ENCODE measurements at regions not wholly inside any gene's neighbourhood (a gene's known extent, or its start where the extent isn't known, plus 50 kb on each side); places are given as distances from the start of the nearest gene placed in this dataset.

GRCh38 chr14:31926652-31927347 lies 150.3 kb upstream of the ARHGAP5 start:
- no peak for TF ChIP-seq CTCF (IDR thresholded peaks at IDR 0.05; ENCODE audit: low read depth, low read length, missing control alignments)
- DNase-seq (ENCODE audit: low read depth): no peak
- H3K4me3 ChIP-seq (ENCODE audit: low read depth, low read length): no peak overlapping the region

GRCh38 chr14:31927348-31927832 lies 149.7 kb upstream of the ARHGAP5 start:
- DNase-seq (ENCODE audit: low read depth): no peak

DNA sequence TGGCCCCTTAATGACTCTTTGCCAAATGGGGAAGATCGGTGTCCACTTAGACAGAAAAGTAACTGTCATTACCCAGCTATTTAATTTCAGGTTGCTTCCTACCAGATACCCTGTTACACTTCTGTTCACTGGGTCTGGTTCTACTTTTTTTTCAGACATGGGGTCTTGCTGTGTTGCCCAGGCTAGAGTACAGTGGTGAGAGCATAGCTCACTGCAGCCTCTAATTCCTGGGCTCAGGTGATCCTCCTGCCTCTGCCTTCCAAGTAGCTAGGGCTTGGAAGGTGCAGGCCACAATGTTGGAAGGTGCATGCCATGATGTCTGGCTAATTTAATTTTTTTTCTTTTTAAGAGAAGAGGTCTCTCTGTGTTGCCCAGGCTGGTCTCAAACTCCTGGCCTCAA lies 147.0 kb upstream of the ARHGAP5 start:
- TF ChIP-seq CTCF (IDR thresholded peaks at IDR 0.05; ENCODE audit: low read depth, low read length, missing control alignments): no peak
- no peak for DNase-seq (ENCODE audit: low read depth)
- no peak overlapping the region for H3K4me3 ChIP-seq (ENCODE audit: low read depth, low read length)

More at GRCh38 chr14:31927348-31927832, 149.7 kb upstream of the ARHGAP5 start:
- H3K4me3 ChIP-seq (ENCODE audit: low read depth, low read length): no peak overlapping the region
- no peak for TF ChIP-seq CTCF (IDR thresholded peaks at IDR 0.05; ENCODE audit: low read depth, low read length, missing control alignments)

GRCh38 chr14:31930493-31931240 lies 146.4 kb upstream of the ARHGAP5 start:
- no peak for DNase-seq (ENCODE audit: low read depth)
- no peak overlapping the region for H3K4me3 ChIP-seq (ENCODE audit: low read depth, low read length)
- no peak for TF ChIP-seq CTCF (IDR thresholded peaks at IDR 0.05; ENCODE audit: low read depth, low read length, missing control alignments)

- no peak overlapping the region for H3K4me3 ChIP-seq (ENCODE audit: low read depth, low read length)
- TF ChIP-seq CTCF (IDR thresholded peaks at IDR 0.05; ENCODE audit: low read depth, low read length, missing control alignments): no peak
- no peak for DNase-seq (ENCODE audit: low read depth)
Observed at GRCh38 chr14:31932675-31933074, 144.4 kb upstream of the ARHGAP5 start.

DNA sequence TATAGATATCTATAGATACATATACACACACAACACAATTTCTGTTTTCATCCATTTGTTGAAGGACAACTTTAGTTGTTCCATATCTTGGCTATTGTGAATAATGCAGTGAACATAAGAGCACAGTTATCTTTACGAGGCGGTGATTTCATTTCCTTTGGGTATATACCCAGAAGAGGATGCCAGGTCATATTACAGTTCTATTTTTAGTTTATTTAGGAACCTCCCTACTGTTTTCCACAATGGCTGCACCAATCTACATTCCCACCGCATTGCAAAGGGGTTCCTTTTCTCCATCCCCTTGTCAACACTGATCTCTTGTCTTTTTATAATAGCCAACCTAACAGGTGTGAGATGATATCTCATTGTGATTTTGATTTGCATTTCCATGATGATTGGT lies 143.4 kb upstream of the ARHGAP5 start:
- no peak for DNase-seq (ENCODE audit: low read depth)
- TF ChIP-seq CTCF (IDR thresholded peaks at IDR 0.05; ENCODE audit: low read depth, low read length, missing control alignments): no peak
- no peak overlapping the region for H3K4me3 ChIP-seq (ENCODE audit: low read depth, low read length)
